HG03565 (cell line): ENCODE measurements at regions not wholly inside any gene's neighbourhood (a gene's known extent, or its start where the extent isn't known, plus 50 kb on each side); places are given as distances from the start of the nearest gene placed in this dataset.
A peak's percentile ranks its signal among the peaks of the same experiment; 100 is the strongest.

ENCODE experiments used
- ATAC-seq: cut with Tn5 transposase; IDR thresholded peaks from one replicate; pipeline ENCODE4 v1.9.1; 2021; ENCODE audit warnings: mild to moderate bottlenecking, moderate library complexity; ENCODE audit not compliant: unreplicated experiment

- peak; percentile 54 for ATAC-seq
Measured at GRCh38 chr2:134154246-134154645, 99.6 kb upstream of the MGAT5 start.

GRCh38 chr2:134155134-134155533 lies 98.7 kb upstream of the MGAT5 start:
- ATAC-seq: peak; percentile 76

GRCh38 chr2:134158295-134158694 lies 95.6 kb upstream of the MGAT5 start:
- ATAC-seq: no peak

GRCh38 chr2:134161170-134161547 lies 92.7 kb upstream of the MGAT5 start:
- no peak for ATAC-seq

- ATAC-seq: no peak
Measured at GRCh38 chr2:134163336-134163735, 90.5 kb upstream of the MGAT5 start.

GRCh38 chr2:134164306-134164705 lies 89.6 kb upstream of the MGAT5 start:
- ATAC-seq: no peak

GRCh38 chr2:134167015-134167414 lies 86.9 kb upstream of the MGAT5 start:
- no peak for ATAC-seq

GRCh38 chr2:134169788-134170187 lies 84.1 kb upstream of the MGAT5 start:
- peak; percentile 64 for ATAC-seq

GRCh38 chr2:134170294-134170693 lies 83.6 kb upstream of the MGAT5 start:
- ATAC-seq: no peak

- ATAC-seq: no peak
Measured at GRCh38 chr2:134170700-134171099, 83.2 kb upstream of the MGAT5 start.

GRCh38 chr2:134173338-134174016 lies 80.4 kb upstream of the MGAT5 start:
- ATAC-seq: no peak

GRCh38 chr2:134174711-134175110 lies 79.2 kb upstream of the MGAT5 start:
- no peak for ATAC-seq

GRCh38 chr2:134175834-134176233 lies 78.0 kb upstream of the MGAT5 start:
- no peak for ATAC-seq

GRCh38 chr2:134177351-134177931 lies 76.4 kb upstream of the MGAT5 start:
- no peak for ATAC-seq

GRCh38 chr2:134178138-134178877 lies 75.6 kb upstream of the MGAT5 start:
- no peak for ATAC-seq

GRCh38 chr2:134181219-134181618 lies 72.7 kb upstream of the MGAT5 start:
- peak; percentile 67 for ATAC-seq

GRCh38 chr2:134183679-134184078 lies 70.2 kb upstream of the MGAT5 start:
- no peak for ATAC-seq

GRCh38 chr2:134185639-134186038 lies 68.2 kb upstream of the MGAT5 start:
- no peak for ATAC-seq

- ATAC-seq: no peak
Measured at GRCh38 chr2:134189009-134189720, 64.7 kb upstream of the MGAT5 start.

GRCh38 chr2:134190062-134190806 lies 63.6 kb upstream of the MGAT5 start:
- ATAC-seq: no peak

GRCh38 chr2:134190807-134191203 lies 63.1 kb upstream of the MGAT5 start:
- ATAC-seq: no peak
